ENCODE measurements at regions not wholly inside any gene's neighbourhood (a gene's known extent, or its start where the extent isn't known, plus 50 kb on each side); places are given as distances from the start of the nearest gene placed in this dataset.

DNA sequence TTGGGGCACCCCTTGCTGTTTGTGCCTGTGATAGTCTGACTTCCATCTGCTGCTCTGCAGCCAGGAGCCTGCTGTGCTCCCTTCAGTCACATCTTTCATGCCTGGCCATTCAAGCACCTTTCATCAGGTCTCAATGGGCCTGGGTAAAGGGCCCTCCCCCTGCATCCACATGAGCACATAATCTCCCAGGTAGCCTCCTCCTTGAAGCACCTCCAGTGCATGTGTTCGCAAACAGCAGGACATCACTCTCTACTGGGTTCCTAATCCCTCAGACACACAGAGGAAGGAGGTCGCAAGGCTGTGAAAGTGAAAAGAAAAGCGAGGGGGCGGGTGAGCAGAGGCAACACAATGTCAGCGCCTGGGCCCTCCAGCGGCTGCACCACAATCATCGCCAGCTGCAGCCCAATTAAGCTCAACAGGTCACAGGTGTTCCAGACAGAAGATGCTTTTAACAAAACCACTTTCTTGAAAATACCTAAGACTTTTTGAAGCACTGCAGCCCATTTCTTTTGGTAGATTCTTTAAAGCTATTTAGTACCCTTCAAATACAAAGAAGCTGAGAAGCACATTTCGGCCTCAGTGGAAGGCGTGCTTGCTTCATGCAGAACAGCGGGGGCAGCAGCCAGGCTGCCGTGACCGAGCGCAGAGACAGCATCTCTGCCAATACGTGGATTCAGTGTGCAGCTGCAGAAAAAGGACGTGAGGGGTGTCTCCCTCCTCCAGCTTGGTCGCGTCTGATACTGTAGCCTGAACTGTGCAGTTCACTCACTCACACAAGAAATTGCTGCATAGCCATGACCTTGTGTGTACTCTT is 92.2 kb upstream of the SPRY1 start:
- Histone ChIP-seq H3K4me1 (ENCODE audit: insufficient read depth, low read length, poor library complexity, severe bottlenecking) (peaks cover 58% of the 10 kb centered on the region), H3K79me2 (ENCODE audit: insufficient read depth, low read length) (no peaks in the 10 kb centered on the region; the same call in 1 of the 2 replicates), H3K9ac (ENCODE audit: low read depth, low read length, poor library complexity, severe bottlenecking) (peak overlapping the region; percentile 49), H3K27me3 (ENCODE audit: insufficient read depth, low read length, poor library complexity, severe bottlenecking) (no peaks in the 10 kb centered on the region), H2AFZ (ENCODE audit: low read length) (no peak overlapping the region), H3F3A (ENCODE audit: low read depth) (peaks cover 20% of the 10 kb centered on the region), H3K9me2 (replicated peaks; ENCODE audit: low read depth, low read length) (no peaks in the 10 kb centered on the region), H3K9me3 (ENCODE audit: insufficient read depth, low read depth, low read length) (no peaks in the 10 kb centered on the region), H4K20me1 (ENCODE audit: insufficient read depth, low read length, poor library complexity, severe bottlenecking) (no peaks in the 10 kb centered on the region), H3K36me3 (ENCODE audit: insufficient read depth, low read length) (peaks cover 5% of the 10 kb centered on the region; the same call in 1 of the 2 replicates), H3K4me3 (ENCODE audit: low read length, poor library complexity, severe bottlenecking) (peak overlapping the region; percentile 12), H3K4me2 (ENCODE audit: low read depth, low read length, poor library complexity, severe bottlenecking) (peak overlapping the region; percentile 50)
- TF ChIP-seq, protein P1, sequence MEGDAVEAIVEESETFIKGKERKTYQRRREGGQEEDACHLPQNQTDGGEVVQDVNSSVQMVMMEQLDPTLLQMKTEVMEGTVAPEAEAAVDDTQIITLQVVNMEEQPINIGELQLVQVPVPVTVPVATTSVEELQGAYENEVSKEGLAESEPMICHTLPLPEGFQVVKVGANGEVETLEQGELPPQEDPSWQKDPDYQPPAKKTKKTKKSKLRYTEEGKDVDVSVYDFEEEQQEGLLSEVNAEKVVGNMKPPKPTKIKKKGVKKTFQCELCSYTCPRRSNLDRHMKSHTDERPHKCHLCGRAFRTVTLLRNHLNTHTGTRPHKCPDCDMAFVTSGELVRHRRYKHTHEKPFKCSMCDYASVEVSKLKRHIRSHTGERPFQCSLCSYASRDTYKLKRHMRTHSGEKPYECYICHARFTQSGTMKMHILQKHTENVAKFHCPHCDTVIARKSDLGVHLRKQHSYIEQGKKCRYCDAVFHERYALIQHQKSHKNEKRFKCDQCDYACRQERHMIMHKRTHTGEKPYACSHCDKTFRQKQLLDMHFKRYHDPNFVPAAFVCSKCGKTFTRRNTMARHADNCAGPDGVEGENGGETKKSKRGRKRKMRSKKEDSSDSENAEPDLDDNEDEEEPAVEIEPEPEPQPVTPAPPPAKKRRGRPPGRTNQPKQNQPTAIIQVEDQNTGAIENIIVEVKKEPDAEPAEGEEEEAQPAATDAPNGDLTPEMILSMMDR (conservative IDR thresholded peaks at IDR 0.05; ENCODE audit: low read length), result peak; percentile 25; the same call in 1 of the 2 replicates
- TF ChIP-seq EZH2phosphoT487 (IDR thresholded peaks at IDR 0.05; ENCODE audit: borderline replicate concordance), result no peak

GRCh38 chr4:123305736-123306135 is 90.9 kb upstream of the SPRY1 start:
- Histone ChIP-seq H3K79me2 (ENCODE audit: insufficient read depth, low read length) (no peaks in the 10 kb centered on the region; the same call in 1 of the 2 replicates), H3K9me3 (ENCODE audit: insufficient read depth, low read depth, low read length) (no peaks in the 10 kb centered on the region), H3K9ac (ENCODE audit: low read depth, low read length, poor library complexity, severe bottlenecking) (no peak overlapping the region), H3K4me2 (ENCODE audit: low read depth, low read length, poor library complexity, severe bottlenecking) (no peak overlapping the region), H3K4me1 (ENCODE audit: insufficient read depth, low read length, poor library complexity, severe bottlenecking) (peaks cover 47% of the 10 kb centered on the region), H4K20me1 (ENCODE audit: insufficient read depth, low read length, poor library complexity, severe bottlenecking) (no peaks in the 10 kb centered on the region), H3F3A (ENCODE audit: low read depth) (peaks cover 10% of the 10 kb centered on the region), H2AFZ (ENCODE audit: low read length) (no peak overlapping the region), H3K9me2 (replicated peaks; ENCODE audit: low read depth, low read length) (no peaks in the 10 kb centered on the region), H3K36me3 (ENCODE audit: insufficient read depth, low read length) (peaks cover 5% of the 10 kb centered on the region; the same call in 1 of the 2 replicates), H3K4me3 (ENCODE audit: low read length, poor library complexity, severe bottlenecking) (no peak overlapping the region), H3K27me3 (ENCODE audit: insufficient read depth, low read length, poor library complexity, severe bottlenecking) (no peaks in the 10 kb centered on the region)
- TF ChIP-seq, protein P1 (conservative IDR thresholded peaks at IDR 0.05; ENCODE audit: low read length), result no peak
- TF ChIP-seq EZH2phosphoT487 (IDR thresholded peaks at IDR 0.05; ENCODE audit: borderline replicate concordance), result no peak

GRCh38 chr4:123306769-123307168 is 89.8 kb upstream of the SPRY1 start:
- Histone ChIP-seq H3K9me3 (ENCODE audit: insufficient read depth, low read depth, low read length) (no peaks in the 10 kb centered on the region), H3K9me2 (replicated peaks; ENCODE audit: low read depth, low read length) (no peaks in the 10 kb centered on the region), H4K20me1 (ENCODE audit: insufficient read depth, low read length, poor library complexity, severe bottlenecking) (no peaks in the 10 kb centered on the region), H3K4me1 (ENCODE audit: insufficient read depth, low read length, poor library complexity, severe bottlenecking) (peaks cover 37% of the 10 kb centered on the region), H2AFZ (ENCODE audit: low read length) (no peak overlapping the region), H3K9ac (ENCODE audit: low read depth, low read length, poor library complexity, severe bottlenecking) (no peak overlapping the region), H3K4me2 (ENCODE audit: low read depth, low read length, poor library complexity, severe bottlenecking) (no peak overlapping the region), H3F3A (ENCODE audit: low read depth) (no peaks in the 10 kb centered on the region; the same call in 1 of the 2 replicates), H3K4me3 (ENCODE audit: low read length, poor library complexity, severe bottlenecking) (no peak overlapping the region), H3K36me3 (ENCODE audit: insufficient read depth, low read length) (peaks cover 5% of the 10 kb centered on the region; the same call in 1 of the 2 replicates), H3K27me3 (ENCODE audit: insufficient read depth, low read length, poor library complexity, severe bottlenecking) (no peaks in the 10 kb centered on the region), H3K79me2 (ENCODE audit: insufficient read depth, low read length) (no peaks in the 10 kb centered on the region; the same call in 1 of the 2 replicates)
- no peak for TF ChIP-seq EZH2phosphoT487 (IDR thresholded peaks at IDR 0.05; ENCODE audit: borderline replicate concordance)
- TF ChIP-seq, protein P1 (conservative IDR thresholded peaks at IDR 0.05; ENCODE audit: low read length), result no peak

All from Loucy (cell line).